ENCODE measurements at regions not wholly inside any gene's neighbourhood (a gene's known extent, or its start where the extent isn't known, plus 50 kb on each side); places are given as distances from the start of the nearest gene placed in this dataset.
A peak's percentile ranks its signal among the peaks of the same experiment; 100 is the strongest.

DNA sequence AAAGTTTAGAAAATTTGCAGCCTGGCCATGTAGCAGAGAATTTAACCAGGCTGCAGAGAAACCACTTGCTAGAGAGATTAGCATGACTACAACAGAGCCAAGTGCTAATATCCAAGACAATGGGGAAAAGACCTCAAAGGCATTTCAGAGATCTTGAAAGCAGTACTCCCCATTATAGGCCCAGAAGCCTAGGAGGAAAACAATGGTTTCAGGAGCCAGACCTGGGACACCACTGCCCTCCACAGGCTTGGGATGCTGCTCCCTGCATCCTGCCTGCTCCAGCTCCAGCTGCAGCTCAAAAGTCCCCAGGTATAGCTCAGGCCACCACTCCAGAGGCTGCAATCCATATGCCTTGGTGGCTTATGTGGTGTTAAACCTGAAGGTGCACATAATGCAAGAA lies 101.5 kb upstream of the TMEM72 start:
- H3K27me3 ChIP-seq (ENCODE audit: control insufficient read depth, insufficient read depth) = no peaks in the 10 kb centered on the region
- H3K4me3 ChIP-seq (ENCODE audit: low read length) = no peak overlapping the region
- no peaks in the 10 kb centered on the region for H3K9me3 ChIP-seq (ENCODE audit: control insufficient read depth, low read length)
- no peak overlapping the region for H3K27ac ChIP-seq (ENCODE audit: low read length)
- DNase-seq (no peak), ATAC-seq (no peak)
- intact Hi-C loops (cut with DNase I) = no loop called here
- peaks cover 6% of the 10 kb centered on the region for H3K4me1 ChIP-seq (ENCODE audit: control insufficient read depth, insufficient read depth, low read length)

DNA sequence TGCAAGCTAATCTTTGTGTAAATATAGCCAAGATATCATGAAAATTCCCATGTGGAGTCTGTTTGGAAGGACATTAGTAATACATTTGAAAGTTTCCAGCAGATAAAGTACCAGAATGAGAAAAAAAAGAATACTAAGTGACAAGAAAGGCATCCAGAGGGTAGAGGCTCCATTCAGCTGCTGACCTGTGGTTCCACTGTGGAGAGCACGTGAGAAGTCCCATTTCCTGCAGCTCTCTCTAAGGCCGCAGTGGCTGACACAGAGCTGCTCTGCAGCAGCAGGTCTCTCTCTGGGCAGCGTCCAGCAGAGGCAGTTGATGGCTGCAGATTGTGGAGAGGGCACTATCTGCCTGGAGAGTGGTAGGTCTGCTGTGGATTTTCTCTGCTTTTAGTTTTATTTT lies 100.1 kb upstream of the TMEM72 start:
- WGBS = 7% methylated on average over 3 of the region's 3 CpGs
- Histone ChIP-seq H3K9me3 (ENCODE audit: control insufficient read depth, low read length) (no peaks in the 10 kb centered on the region), H3K27ac (ENCODE audit: low read length) (no peak overlapping the region), H3K27me3 (ENCODE audit: control insufficient read depth, insufficient read depth) (no peaks in the 10 kb centered on the region), H3K4me3 (ENCODE audit: low read length) (no peak overlapping the region), H3K4me1 (ENCODE audit: control insufficient read depth, insufficient read depth, low read length) (peaks cover 6% of the 10 kb centered on the region)
- ATAC-seq = peak; percentile 71 to 87
- DNase-seq = peak in 2 of 3 donors; percentile 64 to 69
- intact Hi-C loops (cut with DNase I) = no loop called here

GRCh38 chr10:44813201-44813600 lies 97.9 kb upstream of the TMEM72 start:
- Histone ChIP-seq H3K27me3 (ENCODE audit: control insufficient read depth, insufficient read depth) (no peaks in the 10 kb centered on the region), H3K4me3 (ENCODE audit: low read length) (no peak overlapping the region), H3K9me3 (ENCODE audit: control insufficient read depth, low read length) (no peaks in the 10 kb centered on the region), H3K27ac (ENCODE audit: low read length) (no peak overlapping the region), H3K4me1 (ENCODE audit: control insufficient read depth, insufficient read depth, low read length) (peaks cover 3% of the 10 kb centered on the region)
- DNase-seq (no peak), ATAC-seq (no peak)
- 90% methylated on average over 3 of the region's 3 CpGs for WGBS
- intact Hi-C loops (cut with DNase I) = no loop called here

DNA sequence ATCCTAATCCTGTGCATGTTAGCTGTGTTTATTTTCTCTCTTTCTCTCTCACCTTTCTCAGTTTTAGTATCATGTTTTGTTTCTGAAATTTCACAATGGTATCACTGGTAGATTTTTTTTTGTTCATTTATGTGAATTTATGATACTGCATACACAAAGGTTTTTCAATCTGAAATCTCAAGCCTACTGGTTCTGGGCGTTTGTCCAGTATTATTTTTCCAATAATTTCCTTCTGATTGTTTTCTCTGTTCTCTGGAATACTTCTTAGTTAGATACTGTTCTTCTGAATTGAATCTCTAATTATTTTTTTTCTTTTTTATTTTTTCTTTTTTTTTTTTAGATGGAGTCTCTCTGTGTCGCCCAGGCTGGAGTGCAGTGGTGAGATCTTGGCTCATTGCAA lies 96.2 kb upstream of the TMEM72 start:
- DNase-seq (no peak), ATAC-seq (no peak)
- intact Hi-C loops (cut with DNase I) = no loop called here
- no peaks in the 10 kb centered on the region for H3K27me3 ChIP-seq (ENCODE audit: control insufficient read depth, insufficient read depth)
- peaks cover 8% of the 10 kb centered on the region for H3K4me1 ChIP-seq (ENCODE audit: control insufficient read depth, insufficient read depth, low read length)
- no peak overlapping the region for H3K4me3 ChIP-seq (ENCODE audit: low read length)
- no peaks in the 10 kb centered on the region for H3K9me3 ChIP-seq (ENCODE audit: control insufficient read depth, low read length)
- WGBS = 73% methylated on average over 2 of the region's 2 CpGs
- no peak overlapping the region for H3K27ac ChIP-seq (ENCODE audit: low read length)

DNA sequence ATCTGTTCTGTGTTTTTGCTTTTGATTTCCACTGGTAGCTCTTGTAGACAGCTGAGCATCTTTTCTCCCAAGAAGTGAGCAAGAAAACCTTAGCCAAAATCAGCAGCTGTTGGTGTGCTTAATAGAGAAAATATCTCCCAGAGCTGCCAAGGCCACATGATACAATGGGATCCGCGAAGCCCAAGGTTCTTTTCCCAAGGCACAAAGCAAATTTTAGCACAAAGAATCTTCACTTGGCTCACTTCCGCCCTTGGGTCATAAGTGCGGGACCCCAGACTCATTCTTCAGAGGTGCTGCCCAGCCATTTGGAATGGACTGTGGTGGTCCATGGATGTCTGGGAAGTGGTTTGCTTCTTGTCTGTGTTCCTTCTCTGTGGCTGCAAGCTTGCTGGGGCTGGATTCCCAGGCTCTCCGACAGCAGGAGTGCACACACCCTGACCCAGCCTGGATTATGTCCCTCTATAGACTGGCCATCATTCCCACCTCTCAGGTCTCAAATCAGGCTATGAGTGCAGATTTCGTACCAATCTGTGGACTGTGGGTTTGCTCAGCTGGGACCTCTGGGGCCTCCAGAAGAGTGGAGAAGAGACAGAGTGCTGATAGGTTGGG lies 93.0 kb upstream of the TMEM72 start:
- ATAC-seq (peak in 1 of 2 donors; percentile 51), DNase-seq (peak in 1 of 3 donors; percentile 39)
- Histone ChIP-seq H3K4me3 (ENCODE audit: low read length) (no peak overlapping the region), H3K27me3 (ENCODE audit: control insufficient read depth, insufficient read depth) (no peaks in the 10 kb centered on the region), H3K4me1 (ENCODE audit: control insufficient read depth, insufficient read depth, low read length) (peaks cover 5% of the 10 kb centered on the region), H3K27ac (ENCODE audit: low read length) (no peak overlapping the region), H3K9me3 (ENCODE audit: control insufficient read depth, low read length) (no peaks in the 10 kb centered on the region)
- intact Hi-C loops (cut with DNase I) = no loop called here
- 60% methylated on average over 6 of the region's 6 CpGs for WGBS

DNA sequence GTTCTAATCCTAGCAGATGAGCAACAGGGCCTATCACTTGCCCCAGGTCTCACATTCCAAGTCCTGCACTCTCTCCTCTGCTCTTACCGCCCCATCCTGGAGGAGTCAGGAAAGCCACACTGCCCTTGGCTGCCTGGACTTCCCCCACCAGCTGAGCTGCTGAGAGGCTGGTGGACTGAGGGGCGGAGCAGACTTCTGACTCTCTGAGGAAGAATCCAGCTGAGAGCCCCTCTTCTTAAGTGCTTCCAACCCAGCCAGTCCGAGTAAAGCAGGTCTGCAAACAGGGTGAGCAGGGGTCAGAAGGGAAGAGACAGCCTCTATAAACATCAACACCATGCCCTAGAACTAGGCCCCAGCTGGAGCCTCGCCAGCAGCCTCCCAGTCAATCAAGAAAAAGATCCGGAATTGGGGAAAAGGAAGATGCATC lies 92.4 kb upstream of the TMEM72 start:
- 61% methylated on average over 5 of the region's 5 CpGs for WGBS
- ATAC-seq (peak in 1 of 2 donors; percentile 31), DNase-seq (peak in 2 of 3 donors; percentile 53 to 59)
- Histone ChIP-seq H3K27ac (ENCODE audit: low read length) (no peak overlapping the region), H3K4me3 (ENCODE audit: low read length) (no peak overlapping the region), H3K27me3 (ENCODE audit: control insufficient read depth, insufficient read depth) (no peaks in the 10 kb centered on the region), H3K4me1 (ENCODE audit: control insufficient read depth, insufficient read depth, low read length) (peaks cover 5% of the 10 kb centered on the region), H3K9me3 (ENCODE audit: control insufficient read depth, low read length) (no peaks in the 10 kb centered on the region)
- intact Hi-C loops (cut with DNase I) = no loop called here

GRCh38 chr10:44820094-44820493 lies 91.0 kb upstream of the TMEM72 start:
- H3K4me1 ChIP-seq (ENCODE audit: control insufficient read depth, insufficient read depth, low read length) = peaks cover 5% of the 10 kb centered on the region
- no peak overlapping the region for H3K27ac ChIP-seq (ENCODE audit: low read length)
- H3K27me3 ChIP-seq (ENCODE audit: control insufficient read depth, insufficient read depth) = no peaks in the 10 kb centered on the region
- no peak overlapping the region for H3K4me3 ChIP-seq (ENCODE audit: low read length)
- no peaks in the 10 kb centered on the region for H3K9me3 ChIP-seq (ENCODE audit: control insufficient read depth, low read length)
- intact Hi-C loops (cut with DNase I) = no loop called here
- 92% methylated on average over 3 of the region's 3 CpGs for WGBS
- DNase-seq = no peak
- no peak for ATAC-seq

DNA sequence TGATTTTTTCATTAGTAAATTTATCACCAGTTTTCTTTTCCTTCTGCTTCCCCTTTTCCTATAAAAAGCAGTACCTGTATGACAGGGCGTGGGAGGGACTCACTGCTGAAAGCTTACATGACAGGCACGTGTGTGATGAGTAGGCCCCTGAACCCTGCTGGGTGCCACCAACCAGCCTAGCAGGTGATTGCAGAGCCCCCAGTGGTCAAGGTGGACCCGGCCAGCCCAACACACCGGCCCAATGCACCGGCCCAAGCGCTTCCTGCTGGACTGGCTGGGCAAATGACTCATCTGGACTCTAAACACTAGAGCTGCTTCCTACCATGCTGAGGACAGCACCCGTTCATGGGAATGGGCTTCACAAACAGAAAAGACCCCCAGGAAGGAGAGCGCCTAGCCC lies 89.8 kb upstream of the TMEM72 start:
- ATAC-seq = no peak
- DNase-seq = no peak
- no peak overlapping the region for H3K27ac ChIP-seq (ENCODE audit: low read length)
- intact Hi-C loops (cut with DNase I) = no loop called here
- no peaks in the 10 kb centered on the region for H3K27me3 ChIP-seq (ENCODE audit: control insufficient read depth, insufficient read depth)
- WGBS = 91% methylated on average over 8 of the region's 8 CpGs
- H3K4me1 ChIP-seq (ENCODE audit: control insufficient read depth, insufficient read depth, low read length) = peaks cover 5% of the 10 kb centered on the region
- no peaks in the 10 kb centered on the region for H3K9me3 ChIP-seq (ENCODE audit: control insufficient read depth, low read length)
- no peak overlapping the region for H3K4me3 ChIP-seq (ENCODE audit: low read length)

DNA sequence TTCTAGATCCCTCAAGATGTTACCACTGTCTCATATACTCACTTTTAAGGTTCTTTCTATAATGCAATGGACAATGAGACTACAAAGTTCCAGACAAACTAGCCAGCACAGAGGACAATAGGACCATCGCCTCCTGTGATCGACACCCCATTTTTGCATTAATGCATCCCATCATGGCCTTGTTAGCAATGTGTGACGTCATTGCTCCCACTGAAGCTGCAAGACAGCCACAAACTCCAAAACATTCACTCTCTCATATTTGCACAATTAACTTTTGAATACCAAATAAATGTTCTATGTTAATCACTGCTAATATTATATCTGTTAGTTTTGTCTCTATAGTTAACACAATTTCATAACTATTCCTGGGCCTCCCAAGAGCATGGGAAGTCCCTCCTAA lies 88.8 kb upstream of the TMEM72 start:
- DNase-seq = no peak
- no peak for ATAC-seq
- no peak overlapping the region for H3K27ac ChIP-seq (ENCODE audit: low read length)
- H3K4me1 ChIP-seq (ENCODE audit: control insufficient read depth, insufficient read depth, low read length) = peaks cover 5% of the 10 kb centered on the region
- no peaks in the 10 kb centered on the region for H3K27me3 ChIP-seq (ENCODE audit: control insufficient read depth, insufficient read depth)
- WGBS = 91% methylated on average over 3 of the region's 3 CpGs
- intact Hi-C loops (cut with DNase I) = no loop called here
- H3K9me3 ChIP-seq (ENCODE audit: control insufficient read depth, low read length) = no peaks in the 10 kb centered on the region
- no peak overlapping the region for H3K4me3 ChIP-seq (ENCODE audit: low read length)

DNA sequence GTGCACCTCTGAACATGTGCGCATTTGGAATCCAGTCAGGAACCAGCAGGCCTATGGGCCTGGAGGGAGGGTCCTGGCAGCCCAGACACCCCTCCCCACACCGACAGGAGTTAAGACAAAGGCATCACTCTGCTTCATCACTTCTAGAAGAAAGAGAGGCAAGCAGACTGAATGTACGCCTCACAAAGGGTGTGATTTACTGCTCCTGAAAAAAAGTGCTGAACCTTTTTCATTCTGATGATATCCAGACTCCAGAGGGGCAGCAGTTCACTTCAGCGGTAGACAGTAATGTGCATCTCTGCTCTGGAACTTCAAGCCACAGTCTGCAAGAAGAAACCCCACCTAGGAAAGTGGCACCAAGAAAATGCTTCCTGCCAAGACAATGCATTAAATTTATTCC lies 88.2 kb upstream of the TMEM72 start:
- WGBS = 92% methylated on average over 4 of the region's 4 CpGs
- ATAC-seq = no peak

GRCh38 chr10:44824607-44825006 lies 86.5 kb upstream of the TMEM72 start:
- intact Hi-C loops (cut with DNase I) = no loop called here
- 78% methylated on average over 4 of the region's 4 CpGs for whole genome bisulfite sequencing

More for the DNA sequence above, 88.2 kb upstream of the TMEM72 start:
- no peak for DNase-seq
- Histone ChIP-seq H3K4me1 (ENCODE audit: control insufficient read depth, insufficient read depth, low read length) (peaks cover 8% of the 10 kb centered on the region), H3K27ac (ENCODE audit: low read length) (no peak overlapping the region), H3K27me3 (ENCODE audit: control insufficient read depth, insufficient read depth) (no peaks in the 10 kb centered on the region), H3K4me3 (ENCODE audit: low read length) (no peak overlapping the region), H3K9me3 (ENCODE audit: control insufficient read depth, low read length) (no peaks in the 10 kb centered on the region)
- intact Hi-C loops (cut with DNase I) = no loop called here

DNA sequence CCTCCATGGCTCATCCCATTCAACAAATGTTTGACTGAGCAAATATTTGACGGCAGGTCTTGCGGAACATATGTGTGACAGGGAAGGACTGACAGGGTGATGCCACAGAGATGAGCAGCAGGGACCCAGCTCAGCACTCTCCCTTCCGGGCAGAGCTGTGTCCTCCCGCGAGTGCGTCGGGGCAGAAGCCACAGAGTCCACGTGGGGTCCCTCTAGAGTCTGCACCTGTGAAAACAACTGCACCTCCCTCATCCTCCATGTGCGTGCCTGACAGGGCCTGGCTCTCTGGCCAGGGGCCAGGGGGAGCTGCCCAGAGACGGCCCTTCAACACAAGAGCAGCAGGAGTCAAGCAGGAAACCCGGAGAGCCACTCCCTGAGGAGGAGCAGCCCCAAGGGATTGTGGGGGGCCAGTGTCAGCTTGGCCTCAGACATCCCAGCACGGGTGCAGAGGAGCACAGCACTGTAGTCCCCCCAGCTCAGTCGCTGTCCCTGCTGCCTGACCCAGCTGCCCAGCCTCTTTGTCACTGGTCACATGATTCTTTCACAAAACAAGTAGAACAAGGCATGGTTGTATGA lies 83.6 kb upstream of the TMEM72 start:
- no peaks in the 10 kb centered on the region for H3K27me3 ChIP-seq (ENCODE audit: control insufficient read depth, insufficient read depth)
- 70% methylated on average over 13 of the region's 13 CpGs for WGBS

More at GRCh38 chr10:44824607-44825006, 86.5 kb upstream of the TMEM72 start:
- Histone ChIP-seq H3K4me3 (ENCODE audit: low read length) (no peak overlapping the region), H3K4me1 (ENCODE audit: control insufficient read depth, insufficient read depth, low read length) (peaks cover 2% of the 10 kb centered on the region), H3K27me3 (ENCODE audit: control insufficient read depth, insufficient read depth) (no peaks in the 10 kb centered on the region), H3K27ac (ENCODE audit: low read length) (no peak overlapping the region), H3K9me3 (ENCODE audit: control insufficient read depth, low read length) (no peaks in the 10 kb centered on the region)
- ATAC-seq = no peak
- DNase-seq = no peak

More for the DNA sequence above, 83.6 kb upstream of the TMEM72 start:
- ATAC-seq = peak in 1 of 2 donors; percentile 28
- H3K27ac ChIP-seq (ENCODE audit: low read length) = no peak overlapping the region
- H3K4me3 ChIP-seq (ENCODE audit: low read length) = no peak overlapping the region
- H3K4me1 ChIP-seq (ENCODE audit: control insufficient read depth, insufficient read depth, low read length) = peaks cover 2% of the 10 kb centered on the region
- no peaks in the 10 kb centered on the region for H3K9me3 ChIP-seq (ENCODE audit: control insufficient read depth, low read length)
- intact Hi-C loops (cut with DNase I) = no loop called here
- peak in 1 of 3 donors; percentile 58 for DNase-seq

Data from right cardiac atrium (tissue), 5 donors.